ENCODE measurements at regions not wholly inside any gene's neighbourhood (a gene's known extent, or its start where the extent isn't known, plus 50 kb on each side); places are given as distances from the start of the nearest gene placed in this dataset.

GRCh38 chr13:76684336-76684735 is 201.9 kb downstream of the KCTD12 start:
- H3K4me1 Mint-ChIP-seq (ENCODE audit: low read depth) = peaks cover 2% of the 10 kb centered on the region
- peaks cover 2% of the 10 kb centered on the region for H3K27me3 Mint-ChIP-seq
- POLR2A ChIA-PET = no interaction called here
- peaks cover 3% of the 10 kb centered on the region for H3K9me3 Mint-ChIP-seq
- DNase-seq (no peak), ATAC-seq (no peak)
- H3K27ac Mint-ChIP-seq = no peak overlapping the region
- no peak overlapping the region for H3K4me3 Mint-ChIP-seq
- intact Hi-C loops (cut with micrococcal nuclease) = no loop called here
- no peaks in the 10 kb centered on the region for H3K36me3 Mint-ChIP-seq (ENCODE audit: low read depth)
- CTCF ChIA-PET = no interaction called here
- TF ChIP-seq CTCF (IDR thresholded peaks at IDR 0.05) = no peak

DNA sequence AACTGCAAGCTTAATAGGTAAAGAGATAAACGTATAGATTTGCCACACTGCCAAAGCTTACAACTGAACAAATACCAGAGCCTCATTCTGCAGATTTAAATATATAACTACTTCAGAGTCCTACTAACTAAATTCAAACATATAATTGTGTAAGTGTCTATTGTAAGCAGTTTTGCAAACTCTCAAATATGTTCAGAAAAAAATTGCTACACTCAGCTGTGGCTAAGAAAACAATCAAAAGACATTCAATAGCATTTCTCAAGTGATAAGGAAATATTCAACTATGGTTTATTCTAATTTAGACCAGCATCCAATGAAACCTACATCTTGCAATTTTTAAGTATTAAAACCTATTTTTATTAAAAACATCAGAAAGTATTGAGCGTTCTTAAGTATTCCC is 202.4 kb downstream of the KCTD12 start:
- intact Hi-C loops (cut with micrococcal nuclease) = no loop called here
- Mint-ChIP-seq H3K4me1 (ENCODE audit: low read depth) (peaks cover 2% of the 10 kb centered on the region), H3K27me3 (peaks cover 2% of the 10 kb centered on the region), H3K36me3 (ENCODE audit: low read depth) (no peaks in the 10 kb centered on the region), H3K27ac (no peak overlapping the region), H3K4me3 (no peak overlapping the region), H3K9me3 (no peaks in the 10 kb centered on the region)
- ATAC-seq (no peak), DNase-seq (no peak)
- CTCF ChIA-PET = no interaction called here
- TF ChIP-seq CTCF (IDR thresholded peaks at IDR 0.05) = no peak
- POLR2A ChIA-PET = no interaction called here

GRCh38 chr13:76683168-76683567 is 203.0 kb downstream of the KCTD12 start:
- ATAC-seq = no peak
- DNase-seq = no peak
- ChIA-PET POLR2A (no interaction called here), CTCF (no interaction called here)
- Mint-ChIP-seq H3K9me3 (no peaks in the 10 kb centered on the region), H3K36me3 (ENCODE audit: low read depth) (no peaks in the 10 kb centered on the region), H3K4me1 (ENCODE audit: low read depth) (peaks cover 2% of the 10 kb centered on the region), H3K27me3 (peaks cover 2% of the 10 kb centered on the region), H3K27ac (no peak overlapping the region), H3K4me3 (no peak overlapping the region)
- intact Hi-C loops (cut with micrococcal nuclease) = no loop called here
- no peak for TF ChIP-seq CTCF (IDR thresholded peaks at IDR 0.05)

- Mint-ChIP-seq H3K4me1 (ENCODE audit: low read depth) (no peaks in the 10 kb centered on the region), H3K36me3 (ENCODE audit: low read depth) (no peaks in the 10 kb centered on the region), H3K4me3 (no peak overlapping the region), H3K9me3 (no peaks in the 10 kb centered on the region), H3K27ac (no peak overlapping the region), H3K27me3 (no peaks in the 10 kb centered on the region)
- DNase-seq (no peak), ATAC-seq (no peak)
- ChIA-PET POLR2A (no interaction called here), CTCF (interaction anchor here (1.3 kb wide), 2 partner anchors 12 to 23 kb away, joined by 3 read pairs; no protein-coding TSS in a partner anchor)
- no peak for TF ChIP-seq CTCF (IDR thresholded peaks at IDR 0.05)
- intact Hi-C loops (cut with micrococcal nuclease) = no loop called here
These were observed 206.1 kb downstream of the KCTD12 start for GRCh38 chr13:76680112-76680511.

DNA sequence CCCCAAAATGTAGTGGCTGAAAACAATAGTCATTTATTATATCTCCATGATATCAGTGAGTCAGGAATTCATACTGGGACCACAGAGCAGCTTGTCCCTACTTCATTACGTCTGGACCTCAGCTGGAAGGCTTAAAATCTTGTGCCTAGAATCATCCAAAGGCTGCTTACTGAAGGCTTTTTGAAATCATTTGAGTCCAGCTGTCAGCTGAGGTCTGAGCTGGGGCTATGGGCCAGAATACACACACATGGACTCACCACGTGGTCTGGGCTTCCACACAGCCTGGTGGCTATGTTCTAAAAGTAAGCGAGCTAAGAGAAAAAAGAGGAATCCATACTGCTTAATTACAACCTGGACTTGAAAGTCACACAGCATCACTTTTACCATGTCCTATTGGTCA is 209.2 kb downstream of the KCTD12 start:
- DNase-seq (no peak), ATAC-seq (no peak)
- Mint-ChIP-seq H3K4me1 (ENCODE audit: low read depth) (no peaks in the 10 kb centered on the region), H3K9me3 (no peaks in the 10 kb centered on the region), H3K27me3 (no peaks in the 10 kb centered on the region), H3K27ac (no peak overlapping the region), H3K36me3 (ENCODE audit: low read depth) (no peaks in the 10 kb centered on the region), H3K4me3 (no peak overlapping the region)
- intact Hi-C loops (cut with micrococcal nuclease) = no loop called here
- ChIA-PET CTCF (interaction anchor here (1.3 kb wide), 1 partner anchor 8 kb away, joined by 4 read pairs; no protein-coding TSS in a partner anchor), POLR2A (no interaction called here)
- no peak for TF ChIP-seq CTCF (IDR thresholded peaks at IDR 0.05)
